DND-41 (cell line): ENCODE measurements at regions not wholly inside any gene's neighbourhood (a gene's known extent, or its start where the extent isn't known, plus 50 kb on each side); places are given as distances from the start of the nearest gene placed in this dataset.
"Not testable (repeated sequence)": the region's sequence is repeated elsewhere in the genome, so short reads cannot be mapped to it uniquely, and the experiment has no call there.

Source experiments
- ATAC-seq: fragments of 200-7000 bp; cut with Tn5 transposase; 3 replicates; pipeline ENCODE4 v1.9.1; 2021; ENCODE audit warnings: low read depth; ENCODE audit not compliant: insufficient read depth
- DNase-seq: peaks from one replicate; pipeline ENCODE4 v3.0.0-alpha.2; 2020
- H2AFZ ChIP-seq: 2 replicates; pipeline ENCODE4 v1.6.0; 2012; ENCODE audit warnings: low read depth, low read length
- H3K27ac ChIP-seq: 2 replicates; pipeline ENCODE4 v1.5.1; 2012; ENCODE audit warnings: low read length, inconsistent platforms
- H3K27me3 ChIP-seq: fragments of 200-600 bp; sonication (generic); 2 replicates; pipeline ENCODE4 v1.6.0; 2012; ENCODE audit warnings: low read length, mild to moderate bottlenecking, inconsistent platforms; ENCODE audit not compliant: insufficient read depth, poor library complexity
- H3K36me3 ChIP-seq: 2 replicates; pipeline ENCODE4 v1.5.1; 2012; ENCODE audit warnings: low read length, inconsistent platforms; ENCODE audit not compliant: insufficient read depth
- H3K4me1 ChIP-seq: 2 replicates; pipeline ENCODE4 v1.5.1; 2012; ENCODE audit warnings: mild to moderate bottlenecking, low read length; ENCODE audit not compliant: insufficient read depth
- H3K4me2 ChIP-seq: 2 replicates; pipeline ENCODE4 v1.6.0; 2012; ENCODE audit warnings: mild to moderate bottlenecking, moderate library complexity, low read length, inconsistent platforms; ENCODE audit not compliant: insufficient read depth
- H3K4me3 ChIP-seq, 2 experiments: fragments of 200-600 bp in 1 of 2; shearing (Covaris generic) in 1 of 2; 2 replicates each; pipeline ENCODE4 v1.5.1; 2012 to 2016; ENCODE audit warnings: inconsistent platforms in 2 of 2, low read length in 2 of 2, mild to moderate bottlenecking in 2 of 2, low read depth in 1 of 2, moderate library complexity in 1 of 2
- H3K79me2 ChIP-seq: 2 replicates; pipeline ENCODE4 v1.6.0; 2012; ENCODE audit warnings: low read length, inconsistent platforms; ENCODE audit not compliant: insufficient read depth
- H3K9ac ChIP-seq: 2 replicates; pipeline ENCODE4 v1.6.0; 2012; ENCODE audit warnings: low read depth, mild to moderate bottlenecking, inconsistent platforms, low read length, moderate library complexity
- H3K9me3 ChIP-seq: 2 replicates; pipeline ENCODE4 v1.5.1; 2012; ENCODE audit warnings: low read length, moderate library complexity, mild to moderate bottlenecking, inconsistent platforms; ENCODE audit not compliant: insufficient read depth, severe bottlenecking
- H4K20me1 ChIP-seq: 2 replicates; pipeline ENCODE4 v1.6.0; 2012; ENCODE audit warnings: low read length; ENCODE audit not compliant: insufficient read depth
- CTCF ChIP-seq: IDR thresholded peaks from 2 replicates; pipeline ENCODE4 v1.5.1; 2012; ENCODE audit warnings: borderline replicate concordance, low read length, moderate library complexity, mild to moderate bottlenecking; ENCODE audit not compliant: poor library complexity, severe bottlenecking; ENCODE audit errors: extremely low read depth
- EZH2 ChIP-seq: IDR thresholded peaks from 3 replicates; pipeline ENCODE4 v1.6.1; 2012; ENCODE audit warnings: borderline replicate concordance, low read depth, mild to moderate bottlenecking, moderate library complexity, low read length, inconsistent platforms; ENCODE audit not compliant: severe bottlenecking

GRCh38 chr5:14028188-14028587 lies 83.7 kb upstream of the DNAH5 start:
- no peaks in the 10 kb centered on the region for H3K9me3 ChIP-seq
- H3K36me3 ChIP-seq, result no peaks in the 10 kb centered on the region
- ATAC-seq (no peak), DNase-seq (no peak)
- no peaks in the 10 kb centered on the region for H3K27me3 ChIP-seq
- H3K4me3 ChIP-seq, result no peak overlapping the region
- H2AFZ ChIP-seq, result no peak overlapping the region
- H3K27ac ChIP-seq, result no peak overlapping the region
- no peak overlapping the region for H3K4me2 ChIP-seq
- TF ChIP-seq EZH2 (no peak), CTCF (no peak)
- no peaks in the 10 kb centered on the region for H3K79me2 ChIP-seq
- H4K20me1 ChIP-seq, result no peaks in the 10 kb centered on the region
- H3K9ac ChIP-seq, result no peak overlapping the region
- H3K4me1 ChIP-seq, result no peaks in the 10 kb centered on the region

GRCh38 chr5:14025569-14026286 lies 81.2 kb upstream of the DNAH5 start:
- no peak overlapping the region for H3K4me2 ChIP-seq
- H3K4me3 ChIP-seq, result no peak overlapping the region
- no peaks in the 10 kb centered on the region for H3K79me2 ChIP-seq
- ATAC-seq (no peak), DNase-seq (no peak)
- H3K36me3 ChIP-seq, result no peaks in the 10 kb centered on the region
- no peak overlapping the region for H2AFZ ChIP-seq
- H3K9me3 ChIP-seq, result no peaks in the 10 kb centered on the region
- no peaks in the 10 kb centered on the region for H3K27me3 ChIP-seq
- no peaks in the 10 kb centered on the region for H4K20me1 ChIP-seq
- TF ChIP-seq CTCF (no peak), EZH2 (no peak)
- H3K4me1 ChIP-seq, result no peaks in the 10 kb centered on the region
- H3K27ac ChIP-seq, result no peak overlapping the region
- no peak overlapping the region for H3K9ac ChIP-seq

- Histone ChIP-seq H3K27me3 (no peaks in the 10 kb centered on the region), H3K9ac (no peak overlapping the region), H3K4me1 (no peaks in the 10 kb centered on the region), H3K4me2 (no peak overlapping the region), H3K79me2 (no peaks in the 10 kb centered on the region), H3K36me3 (no peaks in the 10 kb centered on the region), H3K4me3 (no peak overlapping the region), H3K9me3 (no peaks in the 10 kb centered on the region), H3K27ac (no peak overlapping the region), H4K20me1 (no peaks in the 10 kb centered on the region), H2AFZ (no peak overlapping the region)
- ATAC-seq, result no peak
- TF ChIP-seq EZH2, result no peak
- TF ChIP-seq CTCF, result no peak
- no peak for DNase-seq
Observed at GRCh38 chr5:14022971-14023370, 78.5 kb upstream of the DNAH5 start.

- not testable (repeated sequence) for H3K9me3 ChIP-seq, H3K4me2 ChIP-seq, H3K36me3 ChIP-seq, H2AFZ ChIP-seq, DNase-seq, H3K27me3 ChIP-seq, H3K79me2 ChIP-seq, ATAC-seq, H3K27ac ChIP-seq, H3K4me1 ChIP-seq, H4K20me1 ChIP-seq, H3K4me3 ChIP-seq, H3K9ac ChIP-seq
Observed at GRCh38 chr5:14020944-14021343, 76.5 kb upstream of the DNAH5 start.
